Bronchial epithelial cell (primary cell): ENCODE measurements at regions not wholly inside any gene's neighbourhood (a gene's known extent, or its start where the extent isn't known, plus 50 kb on each side); places are given as distances from the start of the nearest gene placed in this dataset.

Source experiments
- DNase-seq: peaks from one replicate; pipeline ENCODE4 v3.0.0-alpha.2; 2010; ENCODE audit warnings: low read depth
- FAIRE-seq: peaks from 2 replicates; lab custom pipeline; 2011; peaks lifted over from hg19 to GRCh38; lab: Jason Lieb, UNC
- H3K27me3 ChIP-seq: 2 replicates; pipeline ENCODE4 v1.5.1; 2011; ENCODE audit warnings: low read length; ENCODE audit not compliant: control insufficient read depth, insufficient read depth
- H3K36me3 ChIP-seq: 2 replicates; pipeline ENCODE4 v1.5.1; 2011; ENCODE audit warnings: low read length; ENCODE audit not compliant: control insufficient read depth, insufficient read depth
- H3K4me3 ChIP-seq: 2 replicates; pipeline ENCODE4 v1.5.1; 2011; ENCODE audit warnings: mild to moderate bottlenecking, low read depth, low read length, control low read depth
- TF ChIP-seq, protein P1 (sequence below): IDR thresholded peaks from 2 replicates; pipeline ENCODE4 v1.5.1; 2011; ENCODE audit warnings: mild to moderate bottlenecking, moderate library complexity, low read length, control low read depth, inconsistent platforms; ENCODE audit not compliant: insufficient read depth, severe bottlenecking

DNA sequence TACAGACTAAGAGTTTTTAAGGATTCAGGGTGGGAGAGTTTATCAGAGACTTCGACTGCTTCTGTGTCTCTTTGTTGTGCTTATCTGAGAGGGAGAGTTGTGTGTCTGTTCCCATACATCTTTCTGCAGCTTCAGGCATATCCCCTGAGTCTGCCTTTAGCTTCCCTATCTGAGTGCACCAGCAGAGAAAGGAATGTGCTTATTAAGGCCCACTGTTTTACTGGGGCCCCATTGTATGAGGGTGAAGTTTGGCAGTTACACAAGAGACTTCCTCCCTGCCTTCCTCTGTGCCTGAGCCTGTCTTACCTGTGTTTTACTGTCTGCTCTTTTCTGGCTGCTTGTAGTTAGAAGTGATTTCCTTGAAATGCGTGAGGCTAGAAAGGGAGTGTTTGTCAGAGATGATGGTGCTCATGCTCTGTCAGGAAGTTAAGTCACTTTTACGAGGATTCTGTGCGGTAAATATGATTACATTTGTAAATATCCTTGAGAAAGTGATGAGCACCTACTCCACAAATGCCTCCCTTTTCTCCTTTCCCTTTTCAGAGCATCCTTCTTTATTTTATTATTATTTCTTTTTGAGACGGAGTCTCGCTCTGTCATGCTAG lies 1228.9 kb upstream of the MIR17HG start:
- FAIRE-seq, result no peak
- Histone ChIP-seq H3K4me3 (no peak overlapping the region), H3K27me3 (no peaks in the 10 kb centered on the region), H3K36me3 (no peaks in the 10 kb centered on the region)
- TF ChIP-seq, protein P1, sequence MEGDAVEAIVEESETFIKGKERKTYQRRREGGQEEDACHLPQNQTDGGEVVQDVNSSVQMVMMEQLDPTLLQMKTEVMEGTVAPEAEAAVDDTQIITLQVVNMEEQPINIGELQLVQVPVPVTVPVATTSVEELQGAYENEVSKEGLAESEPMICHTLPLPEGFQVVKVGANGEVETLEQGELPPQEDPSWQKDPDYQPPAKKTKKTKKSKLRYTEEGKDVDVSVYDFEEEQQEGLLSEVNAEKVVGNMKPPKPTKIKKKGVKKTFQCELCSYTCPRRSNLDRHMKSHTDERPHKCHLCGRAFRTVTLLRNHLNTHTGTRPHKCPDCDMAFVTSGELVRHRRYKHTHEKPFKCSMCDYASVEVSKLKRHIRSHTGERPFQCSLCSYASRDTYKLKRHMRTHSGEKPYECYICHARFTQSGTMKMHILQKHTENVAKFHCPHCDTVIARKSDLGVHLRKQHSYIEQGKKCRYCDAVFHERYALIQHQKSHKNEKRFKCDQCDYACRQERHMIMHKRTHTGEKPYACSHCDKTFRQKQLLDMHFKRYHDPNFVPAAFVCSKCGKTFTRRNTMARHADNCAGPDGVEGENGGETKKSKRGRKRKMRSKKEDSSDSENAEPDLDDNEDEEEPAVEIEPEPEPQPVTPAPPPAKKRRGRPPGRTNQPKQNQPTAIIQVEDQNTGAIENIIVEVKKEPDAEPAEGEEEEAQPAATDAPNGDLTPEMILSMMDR, result no peak
- DNase-seq, result no peak

DNA sequence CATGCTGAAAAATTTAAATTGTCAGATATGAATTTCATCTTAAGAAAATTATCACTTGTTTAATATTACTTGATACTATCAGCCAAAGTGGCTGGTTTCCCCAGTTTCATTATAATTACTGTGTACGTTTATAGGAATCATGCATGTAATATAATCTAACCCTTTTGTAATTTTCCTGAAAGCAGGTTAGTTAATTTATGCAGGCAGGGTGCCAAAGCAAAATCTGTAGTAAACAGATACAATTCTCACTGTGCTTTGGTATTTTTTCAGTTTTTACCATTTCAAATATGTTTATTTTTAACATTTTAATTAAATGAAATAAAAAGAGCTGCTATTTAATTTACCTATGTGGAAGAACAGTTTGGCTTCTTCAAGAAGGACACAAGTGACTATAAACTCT lies 1227.5 kb upstream of the MIR17HG start:
- Histone ChIP-seq H3K36me3 (no peaks in the 10 kb centered on the region), H3K27me3 (no peaks in the 10 kb centered on the region), H3K4me3 (no peak overlapping the region)
- TF ChIP-seq, protein P1, result no peak
- FAIRE-seq (no peak), DNase-seq (no peak)

DNA sequence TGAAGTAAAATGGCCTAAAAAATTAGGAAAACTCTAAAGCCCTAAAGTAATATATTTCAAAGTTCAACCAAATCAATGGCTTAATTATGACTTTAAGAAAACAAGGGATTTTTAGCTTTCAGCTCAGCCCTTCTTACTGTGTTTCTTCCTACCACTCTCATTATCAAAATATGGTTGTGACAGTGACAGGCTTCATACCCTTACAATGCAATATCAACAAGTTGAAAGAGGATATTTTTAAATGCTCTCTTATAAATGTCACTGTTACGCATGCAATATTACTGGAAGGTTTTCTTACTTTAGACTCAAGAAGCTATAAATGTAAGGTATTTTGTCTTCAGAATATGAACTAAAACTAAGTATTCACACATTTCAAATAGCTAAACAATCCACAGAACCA lies 1225.7 kb upstream of the MIR17HG start:
- no peaks in the 10 kb centered on the region for H3K36me3 ChIP-seq
- DNase-seq, result no peak
- TF ChIP-seq, protein P1, result no peak
- H3K4me3 ChIP-seq, result no peak overlapping the region
- no peak for FAIRE-seq
- no peaks in the 10 kb centered on the region for H3K27me3 ChIP-seq

GRCh38 chr13:90122531-90122930 lies 1225.0 kb upstream of the MIR17HG start:
- FAIRE-seq (no peak), DNase-seq (no peak)
- TF ChIP-seq, protein P1, result no peak
- no peak overlapping the region for H3K4me3 ChIP-seq
- no peaks in the 10 kb centered on the region for H3K36me3 ChIP-seq
- no peaks in the 10 kb centered on the region for H3K27me3 ChIP-seq

- no peaks in the 10 kb centered on the region for H3K36me3 ChIP-seq
- DNase-seq (no peak), FAIRE-seq (no peak)
- TF ChIP-seq, protein P1, result no peak
- no peak overlapping the region for H3K4me3 ChIP-seq
- H3K27me3 ChIP-seq, result no peaks in the 10 kb centered on the region
These were observed 1211.9 kb upstream of the MIR17HG start for GRCh38 chr13:90135558-90135957.

GRCh38 chr13:90142251-90142650 lies 1205.2 kb upstream of the MIR17HG start:
- no peak overlapping the region for H3K4me3 ChIP-seq
- DNase-seq, result no peak
- H3K36me3 ChIP-seq, result no peaks in the 10 kb centered on the region
- FAIRE-seq, result no peak
- TF ChIP-seq, protein P1, result no peak
- H3K27me3 ChIP-seq, result no peaks in the 10 kb centered on the region
